ENCODE measurements at regions not wholly inside any gene's neighbourhood (a gene's known extent, or its start where the extent isn't known, plus 50 kb on each side); places are given as distances from the start of the nearest gene placed in this dataset.

DNA sequence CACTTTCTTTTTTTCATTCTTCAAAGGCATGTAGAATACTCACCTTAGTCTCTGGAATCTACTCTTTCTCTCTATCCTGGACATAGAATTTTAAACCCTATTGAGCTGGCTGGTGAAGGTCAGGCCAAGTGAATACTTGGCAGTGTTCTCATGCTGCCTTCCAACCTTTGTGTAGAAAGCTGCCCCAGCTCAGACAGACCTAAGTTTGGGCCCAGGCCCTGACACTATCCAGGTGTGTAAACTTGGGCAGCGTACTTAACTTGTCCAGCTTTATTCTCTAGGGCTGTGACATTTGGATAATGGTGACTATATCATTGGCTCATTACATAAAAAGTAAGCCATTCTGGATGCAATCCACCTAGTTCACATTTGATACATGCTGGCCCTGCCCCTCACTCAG, 298.3 kb downstream of the IRX1 start:
- Histone ChIP-seq H3K27ac (ENCODE audit: low read length) (no peak overlapping the region), H3K9me3 (replicated peaks; ENCODE audit: control insufficient read depth, low read depth, low read length) (no peaks in the 10 kb centered on the region), H3K27me3 (ENCODE audit: control insufficient read depth, insufficient read depth, low read length) (no peaks in the 10 kb centered on the region), H3K36me3 (ENCODE audit: control insufficient read depth, insufficient read depth, low read length) (no peaks in the 10 kb centered on the region), H3K4me3 (ENCODE audit: low read length) (no peak overlapping the region), H3K4me1 (ENCODE audit: control insufficient read depth, insufficient read depth, low read length) (no peaks in the 10 kb centered on the region)
- WGBS (ENCODE audit: insufficient coverage): no CpG with 5 or more reads among the region's 1 CpG
- DNase-seq: no peak

GRCh38 chr5:3896098-3896497, 300.5 kb downstream of the IRX1 start:
- no peak overlapping the region for H3K4me3 ChIP-seq (ENCODE audit: low read length)
- DNase-seq: no peak
- WGBS (ENCODE audit: insufficient coverage): 89% methylated on average over 3 of the region's 5 CpGs

GRCh38 chr5:3899093-3899492, 303.5 kb downstream of the IRX1 start:
- Histone ChIP-seq H3K4me3 (ENCODE audit: low read length) (no peak overlapping the region), H3K36me3 (ENCODE audit: control insufficient read depth, insufficient read depth, low read length) (no peaks in the 10 kb centered on the region), H3K4me1 (ENCODE audit: control insufficient read depth, insufficient read depth, low read length) (no peaks in the 10 kb centered on the region), H3K9me3 (replicated peaks; ENCODE audit: control insufficient read depth, low read depth, low read length) (no peaks in the 10 kb centered on the region), H3K27me3 (ENCODE audit: control insufficient read depth, insufficient read depth, low read length) (no peaks in the 10 kb centered on the region), H3K27ac (ENCODE audit: low read length) (no peak overlapping the region)
- WGBS (ENCODE audit: insufficient coverage): no CpG with 5 or more reads among the region's 5 CpGs
- DNase-seq: no peak

More at GRCh38 chr5:3896098-3896497, 300.5 kb downstream of the IRX1 start:
- H3K9me3 ChIP-seq (replicated peaks; ENCODE audit: control insufficient read depth, low read depth, low read length): no peaks in the 10 kb centered on the region
- H3K36me3 ChIP-seq (ENCODE audit: control insufficient read depth, insufficient read depth, low read length): no peaks in the 10 kb centered on the region
- no peaks in the 10 kb centered on the region for H3K4me1 ChIP-seq (ENCODE audit: control insufficient read depth, insufficient read depth, low read length)
- no peak overlapping the region for H3K27ac ChIP-seq (ENCODE audit: low read length)
- H3K27me3 ChIP-seq (ENCODE audit: control insufficient read depth, insufficient read depth, low read length): no peaks in the 10 kb centered on the region

- Histone ChIP-seq H3K4me1 (ENCODE audit: control insufficient read depth, insufficient read depth, low read length) (no peaks in the 10 kb centered on the region), H3K36me3 (ENCODE audit: control insufficient read depth, insufficient read depth, low read length) (no peaks in the 10 kb centered on the region), H3K27me3 (ENCODE audit: control insufficient read depth, insufficient read depth, low read length) (peaks cover 2% of the 10 kb centered on the region), H3K4me3 (ENCODE audit: low read length) (no peak overlapping the region), H3K27ac (ENCODE audit: low read length) (no peak overlapping the region), H3K9me3 (replicated peaks; ENCODE audit: control insufficient read depth, low read depth, low read length) (no peaks in the 10 kb centered on the region)
- 82% methylated on average over 3 of the region's 8 CpGs for WGBS (ENCODE audit: insufficient coverage)
- no peak for DNase-seq
These were observed 309.0 kb downstream of the IRX1 start for GRCh38 chr5:3904584-3904983.

GRCh38 chr5:3905031-3905430, 309.4 kb downstream of the IRX1 start:
- Histone ChIP-seq H3K4me1 (ENCODE audit: control insufficient read depth, insufficient read depth, low read length) (no peaks in the 10 kb centered on the region), H3K4me3 (ENCODE audit: low read length) (no peak overlapping the region), H3K36me3 (ENCODE audit: control insufficient read depth, insufficient read depth, low read length) (no peaks in the 10 kb centered on the region), H3K27me3 (ENCODE audit: control insufficient read depth, insufficient read depth, low read length) (peaks cover 2% of the 10 kb centered on the region), H3K9me3 (replicated peaks; ENCODE audit: control insufficient read depth, low read depth, low read length) (no peaks in the 10 kb centered on the region), H3K27ac (ENCODE audit: low read length) (no peak overlapping the region)
- DNase-seq: no peak
- 84% methylated on average over 7 of the region's 7 CpGs for WGBS (ENCODE audit: insufficient coverage)

GRCh38 chr5:3905521-3905920, 309.9 kb downstream of the IRX1 start:
- DNase-seq: no peak
- Histone ChIP-seq H3K27me3 (ENCODE audit: control insufficient read depth, insufficient read depth, low read length) (peaks cover 2% of the 10 kb centered on the region), H3K4me3 (ENCODE audit: low read length) (no peak overlapping the region), H3K36me3 (ENCODE audit: control insufficient read depth, insufficient read depth, low read length) (no peaks in the 10 kb centered on the region), H3K27ac (ENCODE audit: low read length) (no peak overlapping the region), H3K4me1 (ENCODE audit: control insufficient read depth, insufficient read depth, low read length) (no peaks in the 10 kb centered on the region), H3K9me3 (replicated peaks; ENCODE audit: control insufficient read depth, low read depth, low read length) (no peaks in the 10 kb centered on the region)
- 61% methylated on average over 3 of the region's 3 CpGs for WGBS (ENCODE audit: insufficient coverage)

- H3K36me3 ChIP-seq (ENCODE audit: control insufficient read depth, insufficient read depth, low read length): no peaks in the 10 kb centered on the region
- no peak overlapping the region for H3K27ac ChIP-seq (ENCODE audit: low read length)
- no peaks in the 10 kb centered on the region for H3K9me3 ChIP-seq (replicated peaks; ENCODE audit: control insufficient read depth, low read depth, low read length)
- no peak overlapping the region for H3K4me3 ChIP-seq (ENCODE audit: low read length)
- no CpG with 5 or more reads among the region's 1 CpG for whole genome bisulfite sequencing (ENCODE audit: insufficient coverage)
- H3K4me1 ChIP-seq (ENCODE audit: control insufficient read depth, insufficient read depth, low read length): no peaks in the 10 kb centered on the region
- no peak for DNase-seq
- H3K27me3 ChIP-seq (ENCODE audit: control insufficient read depth, insufficient read depth, low read length): no peaks in the 10 kb centered on the region
These were observed 315.5 kb downstream of the IRX1 start for GRCh38 chr5:3911111-3911510.

DNA sequence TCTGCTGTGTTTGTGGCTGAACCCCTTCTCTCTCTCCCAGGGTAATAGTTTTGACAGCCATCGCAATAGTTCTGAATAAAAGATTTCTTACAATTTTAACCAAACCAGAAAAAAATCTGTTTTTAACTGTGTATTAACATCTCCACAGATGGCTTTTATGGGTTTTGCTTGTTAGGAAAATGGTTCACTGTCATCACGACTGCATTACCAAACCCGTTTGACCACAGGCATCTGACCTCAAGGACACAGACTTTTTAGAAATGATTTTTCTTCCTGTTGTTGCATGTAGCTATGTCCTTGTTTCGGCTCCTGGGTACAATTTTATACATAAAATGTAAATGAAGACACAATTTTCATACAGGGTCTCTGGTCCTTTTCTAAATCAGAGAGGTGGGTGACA, 316.1 kb downstream of the IRX1 start:
- no peak overlapping the region for H3K27ac ChIP-seq (ENCODE audit: low read length)
- no peaks in the 10 kb centered on the region for H3K27me3 ChIP-seq (ENCODE audit: control insufficient read depth, insufficient read depth, low read length)
- no CpG with 5 or more reads among the region's 4 CpGs for WGBS (ENCODE audit: insufficient coverage)
- H3K9me3 ChIP-seq (replicated peaks; ENCODE audit: control insufficient read depth, low read depth, low read length): no peaks in the 10 kb centered on the region
- H3K4me1 ChIP-seq (ENCODE audit: control insufficient read depth, insufficient read depth, low read length): no peaks in the 10 kb centered on the region
- no peak for DNase-seq
- H3K4me3 ChIP-seq (ENCODE audit: low read length): no peak overlapping the region
- H3K36me3 ChIP-seq (ENCODE audit: control insufficient read depth, insufficient read depth, low read length): no peaks in the 10 kb centered on the region

DNA sequence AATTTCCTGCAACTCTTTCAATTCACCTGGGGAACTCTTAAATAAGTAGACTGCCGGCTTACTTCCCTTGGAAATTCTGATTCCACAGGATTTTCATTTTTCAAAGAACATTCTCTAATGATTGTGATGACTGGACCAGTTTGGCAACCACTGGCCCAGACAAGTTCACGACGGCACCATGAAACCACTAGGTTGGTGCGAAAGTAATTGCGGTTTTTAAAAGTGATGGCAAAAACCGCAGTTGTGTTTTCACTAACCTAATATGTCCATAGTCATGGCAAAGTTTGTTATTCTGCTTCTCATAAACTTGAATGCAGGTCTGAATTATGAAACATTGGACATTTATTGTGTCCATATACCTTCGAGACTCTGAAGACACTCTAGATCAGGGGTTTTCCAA, 317.2 kb downstream of the IRX1 start:
- WGBS (ENCODE audit: insufficient coverage): 80% methylated on average over 2 of the region's 7 CpGs
- Histone ChIP-seq H3K36me3 (ENCODE audit: control insufficient read depth, insufficient read depth, low read length) (no peaks in the 10 kb centered on the region), H3K27ac (ENCODE audit: low read length) (no peak overlapping the region), H3K9me3 (replicated peaks; ENCODE audit: control insufficient read depth, low read depth, low read length) (no peaks in the 10 kb centered on the region), H3K4me3 (ENCODE audit: low read length) (no peak overlapping the region), H3K27me3 (ENCODE audit: control insufficient read depth, insufficient read depth, low read length) (no peaks in the 10 kb centered on the region), H3K4me1 (ENCODE audit: control insufficient read depth, insufficient read depth, low read length) (no peaks in the 10 kb centered on the region)
- no peak for DNase-seq

GRCh38 chr5:3913279-3913678, 317.6 kb downstream of the IRX1 start:
- no peaks in the 10 kb centered on the region for H3K9me3 ChIP-seq (replicated peaks; ENCODE audit: control insufficient read depth, low read depth, low read length)
- H3K4me3 ChIP-seq (ENCODE audit: low read length): no peak overlapping the region
- 34% methylated on average over 2 of the region's 3 CpGs for WGBS (ENCODE audit: insufficient coverage)
- peak; percentile 71 for DNase-seq
- H3K4me1 ChIP-seq (ENCODE audit: control insufficient read depth, insufficient read depth, low read length): no peaks in the 10 kb centered on the region
- H3K27ac ChIP-seq (ENCODE audit: low read length): no peak overlapping the region
- no peaks in the 10 kb centered on the region for H3K36me3 ChIP-seq (ENCODE audit: control insufficient read depth, insufficient read depth, low read length)
- no peaks in the 10 kb centered on the region for H3K27me3 ChIP-seq (ENCODE audit: control insufficient read depth, insufficient read depth, low read length)

GRCh38 chr5:3925022-3925421, 329.4 kb downstream of the IRX1 start:
- H3K27ac ChIP-seq (ENCODE audit: low read length): no peak overlapping the region
- WGBS (ENCODE audit: insufficient coverage): 66% methylated on average over 7 of the region's 7 CpGs

More at GRCh38 chr5:3925022-3925421, 329.4 kb downstream of the IRX1 start:
- no peak for DNase-seq
- no peaks in the 10 kb centered on the region for H3K9me3 ChIP-seq (replicated peaks; ENCODE audit: control insufficient read depth, low read depth, low read length)
- H3K27me3 ChIP-seq (ENCODE audit: control insufficient read depth, insufficient read depth, low read length): no peaks in the 10 kb centered on the region
- no peaks in the 10 kb centered on the region for H3K36me3 ChIP-seq (ENCODE audit: control insufficient read depth, insufficient read depth, low read length)
- no peaks in the 10 kb centered on the region for H3K4me1 ChIP-seq (ENCODE audit: control insufficient read depth, insufficient read depth, low read length)
- no peak overlapping the region for H3K4me3 ChIP-seq (ENCODE audit: low read length)

All from muscle of leg (tissue), 3 donors.